NOMO-1 treated with DMSO at 0.1 percent for 48 hours (cell line): ENCODE measurements at regions not wholly inside any gene's neighbourhood (a gene's known extent, or its start where the extent isn't known, plus 50 kb on each side); places are given as distances from the start of the nearest gene placed in this dataset.
"Not testable (repeated sequence)": the region's sequence is repeated elsewhere in the genome, so short reads cannot be mapped to it uniquely, and the experiment has no call there.

ENCODE experiments used
- DNase-seq: peaks from one replicate; lab custom pipeline; 2025; ENCODE audit not compliant: unreplicated experiment; lab: John Stamatoyannopoulos, UW

- no peak for DNase-seq
Measured at GRCh38 chr7:67301667-67302066, 305.0 kb downstream of the TYW1 start.

DNA sequence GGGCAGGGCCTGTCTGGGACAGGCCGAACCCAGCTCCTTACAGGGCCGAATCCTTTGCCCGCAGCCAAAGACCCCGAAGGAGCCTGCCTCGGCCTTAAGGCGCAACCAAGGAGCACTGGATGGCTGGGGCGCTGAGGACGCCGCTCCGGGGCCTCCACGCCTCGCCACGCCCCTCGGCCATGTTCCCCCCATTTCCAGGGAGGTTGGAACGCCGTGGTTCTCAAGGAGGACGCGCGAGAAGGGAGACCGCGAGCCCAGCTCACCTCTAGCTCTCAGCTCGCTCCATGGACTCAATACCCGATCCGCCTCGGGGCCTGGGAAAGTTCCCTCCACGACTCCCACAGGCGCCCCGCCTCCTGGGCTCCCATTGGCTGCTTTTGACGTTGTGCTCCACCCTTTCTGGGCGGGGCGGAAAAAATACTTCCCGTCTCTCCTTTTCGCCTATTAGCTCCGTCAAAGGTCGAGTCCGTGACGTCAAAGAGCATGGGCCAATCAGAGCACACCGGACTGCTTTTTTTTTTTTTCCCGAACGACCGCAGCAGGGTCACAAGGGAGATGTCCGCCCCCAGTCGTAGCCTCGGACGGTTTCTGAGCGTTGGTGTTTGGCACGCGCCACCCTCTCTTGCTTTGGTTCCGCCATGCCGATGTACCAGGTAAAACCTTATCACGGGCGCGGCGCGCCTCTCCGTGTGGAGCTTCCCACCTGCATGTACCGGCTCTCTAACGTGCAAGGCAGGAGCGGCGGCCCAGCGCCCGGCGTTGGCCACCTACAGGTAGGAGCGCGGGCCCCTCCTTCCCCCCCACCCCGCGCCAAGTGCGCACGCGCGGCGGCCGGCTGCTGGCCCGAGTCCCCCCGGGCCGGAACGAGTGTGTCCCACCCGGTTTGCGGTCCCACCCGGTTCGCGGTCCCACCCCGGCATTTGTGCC, 305.7 kb downstream of the TYW1 start:
- peak; percentile 95 for DNase-seq

DNA sequence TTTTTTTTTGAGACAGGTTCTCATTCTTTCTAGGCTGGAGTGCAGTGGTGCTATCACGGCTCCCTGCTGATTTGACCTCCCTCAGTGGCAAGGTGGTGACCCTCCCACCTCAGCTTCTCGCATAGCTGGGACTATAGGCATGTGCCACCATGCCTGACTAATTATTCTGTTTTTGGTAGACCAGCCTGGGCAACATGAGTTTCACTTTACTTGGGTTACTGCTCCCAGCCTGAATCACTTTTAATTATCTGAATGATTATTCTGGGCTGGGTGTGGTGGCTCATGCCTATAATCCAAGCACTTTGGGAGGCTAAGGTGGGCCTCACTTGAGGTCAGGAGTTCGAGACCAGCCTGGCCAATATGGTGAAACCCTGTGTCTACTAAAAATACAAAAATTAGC, 308.2 kb downstream of the TYW1 start:
- not testable (repeated sequence) for DNase-seq

GRCh38 chr7:67306331-67306730, 309.7 kb downstream of the TYW1 start:
- DNase-seq: peak; percentile 6

- DNase-seq: no peak
Measured at GRCh38 chr7:67309764-67310549, 313.3 kb downstream of the TYW1 start.

GRCh38 chr7:67311901-67312300, 315.3 kb downstream of the TYW1 start:
- no peak for DNase-seq

- no peak for DNase-seq
Measured at GRCh38 chr7:67313213-67313612, 316.6 kb downstream of the TYW1 start.

DNA sequence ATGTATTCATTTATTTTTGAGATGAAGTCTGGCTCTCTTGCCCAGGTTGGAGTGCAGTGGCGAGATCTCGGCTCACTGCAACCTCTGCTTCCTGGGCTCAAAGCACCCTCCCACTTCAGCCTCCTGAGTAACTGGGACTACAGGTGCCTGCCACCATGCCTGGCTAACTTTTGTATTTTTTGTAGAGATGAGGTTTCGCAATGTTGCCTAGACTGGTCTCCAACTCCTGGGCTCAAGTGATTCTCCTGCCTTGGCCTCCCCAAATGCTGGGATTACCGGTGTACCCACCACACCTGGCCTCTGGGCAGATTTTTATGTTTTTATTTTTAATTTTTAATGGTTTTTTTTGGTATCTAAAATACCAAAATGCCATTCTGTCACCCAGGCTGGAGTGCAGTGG, 320.3 kb downstream of the TYW1 start:
- DNase-seq: not testable (repeated sequence)

GRCh38 chr7:67328257-67328656, 331.6 kb downstream of the TYW1 start:
- DNase-seq: not testable (repeated sequence)

DNA sequence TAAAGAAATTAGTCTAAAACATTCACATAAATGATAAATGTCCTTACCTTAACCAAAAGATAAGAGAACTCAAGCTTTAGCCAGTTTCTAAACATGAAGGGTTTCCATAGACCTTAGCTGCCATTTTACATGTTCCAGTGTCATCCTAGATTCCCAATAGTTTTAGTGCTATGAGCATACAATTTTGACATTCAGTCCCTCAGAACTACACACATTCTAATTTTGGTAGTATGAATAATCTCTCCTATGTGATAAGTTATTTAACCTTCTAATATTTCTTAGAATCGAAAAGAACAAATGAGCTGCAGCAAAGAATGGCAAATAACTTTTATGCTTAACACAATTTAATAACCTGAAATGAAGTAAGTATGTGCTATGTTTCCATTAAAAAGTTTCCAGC, 338.5 kb downstream of the TYW1 start:
- DNase-seq: not testable (repeated sequence)

GRCh38 chr7:67335663-67336062, 339.0 kb downstream of the TYW1 start:
- not testable (repeated sequence) for DNase-seq

DNA sequence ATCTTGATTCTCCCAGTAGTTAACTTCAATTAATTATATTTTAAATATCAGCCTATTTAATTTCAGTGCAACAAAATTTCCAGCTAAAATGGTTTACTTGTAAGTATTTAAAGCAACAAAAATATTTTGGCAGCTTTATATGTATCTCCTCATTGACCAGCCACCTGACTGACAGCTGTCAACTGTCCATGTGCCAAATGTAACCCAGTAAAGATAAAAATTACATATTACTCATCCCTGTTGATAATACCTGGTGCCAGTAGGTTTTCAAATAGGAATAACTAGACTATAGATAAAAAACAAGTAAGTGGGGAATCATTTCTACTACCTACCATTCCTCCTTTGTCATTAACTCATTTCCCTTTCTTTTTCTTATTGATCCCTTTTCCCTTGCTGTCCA, 341.9 kb downstream of the TYW1 start:
- not testable (repeated sequence) for DNase-seq

DNA sequence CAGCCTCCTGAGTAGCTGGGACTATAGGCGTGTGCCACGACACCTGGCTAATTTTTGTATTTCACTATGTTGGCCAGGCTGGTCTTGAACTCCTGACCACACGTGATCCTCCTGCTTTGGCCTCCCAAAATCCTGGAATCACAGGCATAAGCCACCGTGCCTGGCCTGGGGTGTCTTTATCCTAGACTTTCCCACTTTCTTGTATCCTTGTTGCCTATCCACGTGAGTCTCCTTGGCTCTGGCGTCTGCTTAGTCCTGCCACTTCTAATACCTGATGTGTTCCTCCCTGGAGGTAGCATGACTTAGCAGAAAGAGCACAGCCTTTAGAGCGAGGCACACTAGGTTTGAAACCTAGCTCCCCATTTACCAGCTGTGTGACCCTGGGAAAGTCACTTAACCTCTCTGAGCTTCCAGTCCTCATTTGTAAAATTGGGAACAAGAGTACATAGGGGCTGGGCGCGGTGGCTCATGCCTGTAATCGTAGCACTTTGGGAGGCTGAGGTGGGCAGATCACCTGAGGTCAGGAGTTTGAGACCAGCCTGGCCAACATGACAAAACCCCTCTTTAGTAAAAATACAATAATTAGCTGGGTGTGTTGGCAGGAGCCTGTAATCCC, 344.6 kb downstream of the TYW1 start:
- no peak for DNase-seq

DNA sequence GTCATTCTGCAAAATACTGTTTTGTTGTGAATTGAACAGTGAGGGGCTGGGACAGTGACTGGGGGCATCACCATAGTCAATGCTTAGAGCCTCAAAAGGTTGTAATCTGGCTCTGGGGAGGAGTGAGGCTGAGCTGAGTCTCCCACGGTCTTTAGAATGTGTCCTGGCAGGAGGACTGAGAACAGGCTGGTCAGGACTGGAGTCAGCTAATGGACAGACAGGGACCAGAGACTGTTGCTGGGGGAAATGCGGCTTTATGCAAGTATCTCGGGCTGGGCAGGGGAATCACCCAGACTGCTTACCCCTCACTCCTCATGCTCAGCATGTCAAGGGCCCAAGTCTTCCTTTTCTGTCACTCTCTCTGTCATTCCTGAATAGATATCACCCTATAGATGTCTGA, 346.5 kb downstream of the TYW1 start:
- no peak for DNase-seq

DNA sequence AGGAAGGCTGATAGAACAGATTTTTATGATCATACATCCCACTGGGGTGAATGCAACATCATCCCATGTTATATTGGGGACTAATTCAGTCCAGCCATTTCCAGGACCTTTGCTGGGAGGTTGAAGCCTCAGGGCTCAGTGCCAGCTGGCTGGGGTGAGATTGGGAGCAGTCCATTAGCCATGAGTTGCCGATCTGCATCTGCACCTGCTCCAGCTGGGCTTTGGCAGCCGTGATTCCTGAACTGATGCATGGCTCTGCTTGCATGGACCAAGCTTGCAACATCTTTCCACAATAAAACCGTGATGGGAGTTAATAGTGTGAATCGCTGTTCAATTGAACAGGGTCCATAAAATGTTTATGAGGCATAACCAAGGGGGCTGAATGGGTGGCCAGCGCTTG, 346.9 kb downstream of the TYW1 start:
- DNase-seq: no peak

DNA sequence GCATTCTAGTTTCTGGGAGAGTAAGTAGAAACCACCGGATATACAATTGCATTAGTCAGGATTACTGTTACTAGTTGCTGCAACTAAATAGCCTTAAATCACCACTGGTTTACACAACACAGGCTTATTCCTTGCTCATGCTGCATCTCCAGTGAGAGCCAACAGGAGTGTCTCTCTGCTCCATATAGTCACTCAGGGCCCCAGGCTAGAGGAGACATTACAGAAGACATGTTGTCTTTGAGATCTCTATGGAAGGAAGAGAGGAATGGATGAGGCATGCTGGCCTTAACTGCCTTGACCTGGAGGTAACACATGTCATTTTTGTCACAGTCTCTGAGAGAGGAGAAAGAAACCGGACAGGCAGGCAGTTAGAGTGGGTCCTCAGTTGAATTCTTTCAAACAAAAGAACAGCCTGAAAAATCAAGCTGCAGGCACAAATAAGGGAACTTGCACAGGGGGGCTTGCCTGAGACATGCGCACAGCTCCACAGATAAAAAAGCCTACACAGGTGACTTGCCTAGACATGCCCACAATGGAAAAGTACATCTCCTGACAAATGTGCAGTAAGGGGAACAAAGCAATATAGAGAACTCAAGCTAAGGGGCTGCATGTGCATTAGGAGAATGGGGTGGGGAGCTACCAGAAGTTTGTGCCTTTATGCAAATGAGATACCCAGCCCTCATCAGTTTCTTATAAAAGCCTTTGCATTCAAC, 348.0 kb downstream of the TYW1 start:
- no peak for DNase-seq

DNA sequence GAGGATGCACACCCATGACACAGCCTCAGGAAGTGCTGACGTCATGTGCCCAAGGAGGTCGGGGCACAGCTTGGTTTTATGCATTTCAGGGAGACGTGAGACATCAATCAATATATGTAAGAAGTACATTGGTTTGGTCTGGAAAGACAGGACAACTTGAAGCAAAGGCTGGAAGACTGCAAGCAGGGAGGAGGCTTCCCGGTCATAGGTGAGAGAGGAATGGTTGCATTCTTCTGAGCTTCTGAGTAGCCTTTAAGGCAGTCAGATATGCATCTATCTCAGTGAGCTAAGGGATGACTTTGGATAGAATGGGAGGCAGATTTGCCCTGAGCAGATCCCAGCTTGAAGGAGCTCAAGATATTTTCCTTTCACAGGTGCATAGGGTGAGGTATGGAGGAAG, 349.5 kb downstream of the TYW1 start:
- DNase-seq: no peak

DNA sequence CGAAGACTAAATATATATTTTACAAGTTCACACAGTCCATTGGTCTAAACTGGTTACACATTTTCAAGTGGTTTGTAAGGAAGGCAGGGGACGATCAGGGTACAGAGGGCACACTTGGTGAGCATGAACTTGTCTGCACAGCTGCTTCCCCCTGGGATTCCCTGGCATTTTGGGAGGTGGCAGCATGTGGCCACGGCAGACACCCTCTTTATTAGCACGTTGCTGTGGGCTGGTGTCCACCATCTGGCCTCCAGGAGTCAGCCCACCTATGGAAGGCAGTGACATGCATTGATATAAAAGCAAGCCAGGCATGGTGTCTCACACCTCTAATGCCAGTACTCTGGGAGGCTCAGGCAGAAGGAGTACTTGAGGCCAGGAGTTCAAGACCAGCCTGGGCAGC, 350.2 kb downstream of the TYW1 start:
- no peak for DNase-seq

GRCh38 chr7:67348171-67348570, 351.5 kb downstream of the TYW1 start:
- DNase-seq: no peak

DNA sequence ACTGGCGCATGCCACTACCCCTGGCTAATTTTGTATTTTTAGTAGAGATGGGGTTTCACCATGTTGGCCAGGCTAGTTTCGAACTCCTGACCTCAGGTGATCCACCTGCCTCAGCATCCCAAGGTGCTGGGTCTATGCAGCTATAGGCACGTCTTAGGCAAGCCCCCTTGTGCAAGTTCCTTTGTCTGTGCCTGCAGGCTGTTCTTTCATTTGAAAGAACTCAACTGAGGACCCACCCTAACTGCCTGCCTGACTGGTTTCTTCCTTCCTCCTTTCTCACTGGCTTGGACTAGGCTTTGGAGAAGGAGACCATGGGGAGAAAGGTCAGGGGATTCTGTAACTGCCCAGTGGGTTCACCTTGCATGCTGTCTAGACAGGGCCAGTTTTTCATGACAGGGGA, 361.0 kb downstream of the TYW1 start:
- not testable (repeated sequence) for DNase-seq

- not testable (repeated sequence) for DNase-seq
Measured at GRCh38 chr7:67358316-67358715, 361.7 kb downstream of the TYW1 start.
